ENCODE measurements at regions not wholly inside any gene's neighbourhood (a gene's known extent, or its start where the extent isn't known, plus 50 kb on each side); places are given as distances from the start of the nearest gene placed in this dataset.
A peak's percentile ranks its signal among the peaks of the same experiment; 100 is the strongest.

DNA sequence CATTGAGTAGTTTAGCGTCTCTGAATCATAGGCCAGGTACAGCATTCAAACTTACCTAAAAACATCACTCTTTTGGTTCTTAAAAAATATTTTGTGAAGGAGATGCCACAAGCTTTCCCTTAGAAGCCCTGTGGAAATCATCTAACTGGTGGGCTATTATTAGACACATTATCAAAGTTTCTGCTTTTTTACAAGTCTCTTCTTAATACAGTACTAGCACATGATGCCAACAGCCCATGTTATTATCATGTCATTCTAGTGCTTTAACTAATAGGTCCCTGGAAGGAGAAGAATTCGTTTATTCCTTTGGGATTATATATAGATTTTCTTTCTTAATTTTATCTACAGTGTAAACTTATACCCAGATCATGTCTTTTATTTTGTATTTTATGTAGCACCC is 146.0 kb upstream of the PTPRK start:
- TF ChIP-seq, protein P1, sequence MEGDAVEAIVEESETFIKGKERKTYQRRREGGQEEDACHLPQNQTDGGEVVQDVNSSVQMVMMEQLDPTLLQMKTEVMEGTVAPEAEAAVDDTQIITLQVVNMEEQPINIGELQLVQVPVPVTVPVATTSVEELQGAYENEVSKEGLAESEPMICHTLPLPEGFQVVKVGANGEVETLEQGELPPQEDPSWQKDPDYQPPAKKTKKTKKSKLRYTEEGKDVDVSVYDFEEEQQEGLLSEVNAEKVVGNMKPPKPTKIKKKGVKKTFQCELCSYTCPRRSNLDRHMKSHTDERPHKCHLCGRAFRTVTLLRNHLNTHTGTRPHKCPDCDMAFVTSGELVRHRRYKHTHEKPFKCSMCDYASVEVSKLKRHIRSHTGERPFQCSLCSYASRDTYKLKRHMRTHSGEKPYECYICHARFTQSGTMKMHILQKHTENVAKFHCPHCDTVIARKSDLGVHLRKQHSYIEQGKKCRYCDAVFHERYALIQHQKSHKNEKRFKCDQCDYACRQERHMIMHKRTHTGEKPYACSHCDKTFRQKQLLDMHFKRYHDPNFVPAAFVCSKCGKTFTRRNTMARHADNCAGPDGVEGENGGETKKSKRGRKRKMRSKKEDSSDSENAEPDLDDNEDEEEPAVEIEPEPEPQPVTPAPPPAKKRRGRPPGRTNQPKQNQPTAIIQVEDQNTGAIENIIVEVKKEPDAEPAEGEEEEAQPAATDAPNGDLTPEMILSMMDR (conservative IDR thresholded peaks at IDR 0.05; ENCODE audit: control insufficient read depth, insufficient read depth, low read depth, low read length): no peak
- no peak overlapping the region for H3K4me3 ChIP-seq (ENCODE audit: control insufficient read depth, low read depth, low read length)
- DNase-seq (ENCODE audit: low read depth): no peak

DNA sequence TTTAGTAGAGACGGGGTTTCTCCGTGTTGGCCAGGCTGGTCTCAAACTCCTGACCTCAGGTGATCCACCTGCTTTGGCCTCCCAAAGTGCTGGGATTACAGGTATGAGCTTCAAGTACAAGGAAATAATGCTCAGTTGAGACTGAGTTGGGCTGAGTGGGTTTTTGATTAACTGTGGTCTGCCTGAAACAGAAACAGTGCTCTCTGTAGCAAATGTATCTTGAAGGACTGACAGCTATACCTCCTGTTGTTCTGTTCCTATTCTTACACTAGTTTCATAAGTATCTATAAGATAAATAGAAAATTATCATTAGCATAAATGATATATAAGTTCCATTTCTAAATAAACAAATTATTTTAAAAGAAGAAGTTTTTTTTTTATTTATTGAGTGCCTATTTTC is 142.8 kb upstream of the PTPRK start:
- no peak overlapping the region for H3K4me3 ChIP-seq (ENCODE audit: control insufficient read depth, low read depth, low read length)
- TF ChIP-seq, protein P1 (conservative IDR thresholded peaks at IDR 0.05; ENCODE audit: control insufficient read depth, insufficient read depth, low read depth, low read length): no peak

DNA sequence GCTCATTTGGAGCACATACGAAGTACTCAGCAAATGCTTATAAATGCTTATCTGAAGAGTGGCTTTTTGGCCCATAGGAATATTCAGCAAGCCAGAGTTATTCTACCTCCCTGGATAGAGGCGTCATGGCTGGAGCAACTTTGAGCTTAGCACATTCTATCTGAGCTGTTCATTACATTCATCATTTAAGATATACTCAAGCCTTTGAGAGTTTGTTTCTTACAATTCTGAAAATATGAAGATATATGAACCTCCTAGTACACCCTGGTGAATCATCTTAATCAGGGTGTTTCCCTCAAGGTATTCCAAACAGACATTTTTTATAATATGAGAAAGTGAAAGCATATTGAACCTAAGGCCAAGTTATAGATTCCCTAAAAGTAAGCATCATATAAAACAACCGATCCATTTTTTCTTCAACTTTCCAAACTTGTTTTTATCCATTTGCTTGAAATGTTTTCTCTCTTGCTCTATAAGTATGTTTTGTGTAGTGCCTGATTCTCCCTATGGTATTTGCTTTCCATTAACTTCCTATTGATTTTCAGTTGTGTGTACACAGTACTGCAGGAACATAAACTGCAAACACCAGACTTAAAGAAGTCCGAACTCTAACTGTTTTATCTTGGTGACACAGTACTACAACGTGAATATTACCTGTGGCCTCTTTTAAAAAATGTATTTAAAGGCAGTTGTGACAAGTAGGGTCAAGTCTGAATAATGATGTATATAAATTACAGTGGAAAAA is 139.7 kb upstream of the PTPRK start:
- TF ChIP-seq, protein P1 (conservative IDR thresholded peaks at IDR 0.05; ENCODE audit: control insufficient read depth, insufficient read depth, low read depth, low read length): no peak
- no peak for DNase-seq (ENCODE audit: low read depth)
- H3K4me3 ChIP-seq (ENCODE audit: control insufficient read depth, low read depth, low read length): no peak overlapping the region

More for the DNA sequence above, 142.8 kb upstream of the PTPRK start:
- no peak for DNase-seq (ENCODE audit: low read depth)

DNA sequence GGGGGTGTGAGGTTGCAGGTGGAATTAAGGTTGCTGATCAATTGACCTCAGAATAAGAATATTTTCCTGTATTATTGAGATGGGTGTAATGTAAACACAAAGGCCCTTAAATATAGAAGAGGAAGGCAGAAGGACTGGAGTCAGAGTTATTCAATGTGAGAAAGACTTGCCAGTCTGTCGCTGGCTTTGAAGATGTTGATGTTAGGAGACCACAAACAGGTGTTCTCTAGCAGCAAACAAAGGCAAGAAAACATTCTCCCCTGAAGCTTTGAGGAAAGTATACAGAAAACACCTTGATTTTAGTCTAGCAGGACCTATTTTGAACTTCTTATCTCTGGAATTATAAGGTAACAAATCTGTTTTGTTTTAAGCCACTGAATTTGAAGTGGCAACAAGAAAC is 138.9 kb upstream of the PTPRK start:
- H3K4me3 ChIP-seq (ENCODE audit: control insufficient read depth, low read depth, low read length): no peak overlapping the region
- TF ChIP-seq, protein P1 (conservative IDR thresholded peaks at IDR 0.05; ENCODE audit: control insufficient read depth, insufficient read depth, low read depth, low read length): no peak
- no peak for DNase-seq (ENCODE audit: low read depth)

DNA sequence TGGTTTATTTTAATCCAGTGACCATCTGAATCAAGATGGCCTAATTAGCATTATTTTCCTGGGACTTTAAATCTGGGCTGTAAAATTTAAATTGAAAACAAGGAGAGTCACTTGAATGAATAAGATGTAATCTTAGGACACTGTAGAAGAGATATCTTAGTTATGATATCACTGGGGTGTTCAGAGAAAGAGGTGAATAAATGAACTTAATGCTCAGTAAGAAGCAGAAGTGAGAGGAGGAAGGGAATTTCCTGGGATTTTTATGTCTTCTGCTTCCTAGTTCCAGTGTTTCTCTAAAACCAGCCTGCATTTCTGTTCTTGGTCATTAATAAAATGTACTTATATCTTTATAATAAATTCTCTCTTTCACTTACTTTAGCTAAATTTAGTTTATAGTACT is 136.8 kb upstream of the PTPRK start:
- no peak overlapping the region for H3K4me3 ChIP-seq (ENCODE audit: control insufficient read depth, low read depth, low read length)
- no peak for DNase-seq (ENCODE audit: low read depth)
- TF ChIP-seq, protein P1 (conservative IDR thresholded peaks at IDR 0.05; ENCODE audit: control insufficient read depth, insufficient read depth, low read depth, low read length): no peak

DNA sequence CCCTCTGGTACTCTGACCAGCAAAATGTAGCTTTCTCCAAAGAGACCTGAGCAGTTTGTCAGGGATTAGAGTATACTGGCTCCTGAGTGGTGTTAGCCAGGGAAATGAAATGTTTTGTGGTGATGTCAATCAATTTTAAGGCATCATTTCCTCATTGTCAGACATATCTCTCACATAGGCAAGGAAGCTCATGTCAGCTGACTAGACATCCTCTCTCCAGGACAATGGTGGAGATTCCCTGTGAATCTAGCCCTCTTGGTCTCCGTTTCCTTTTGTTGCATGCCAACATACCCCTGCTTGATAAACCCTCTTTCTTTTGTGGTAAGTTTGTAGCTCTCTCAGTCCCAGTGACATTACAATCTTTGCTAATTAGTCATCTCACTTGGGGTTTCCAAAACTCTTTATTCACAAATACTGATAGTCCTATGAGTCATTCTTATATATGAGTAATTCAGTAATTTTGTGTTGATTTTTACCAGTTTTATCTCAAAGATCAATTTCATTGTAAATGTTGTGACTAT is 135.6 kb upstream of the PTPRK start:
- no peak overlapping the region for H3K4me3 ChIP-seq (ENCODE audit: control insufficient read depth, low read depth, low read length)
- TF ChIP-seq, protein P1 (conservative IDR thresholded peaks at IDR 0.05; ENCODE audit: control insufficient read depth, insufficient read depth, low read depth, low read length): no peak
- peak; percentile 92 for DNase-seq (ENCODE audit: low read depth)

All from fibroblast of mammary gland (primary cell).